ENCODE measurements at regions not wholly inside any gene's neighbourhood (a gene's known extent, or its start where the extent isn't known, plus 50 kb on each side); places are given as distances from the start of the nearest gene placed in this dataset.
A peak's percentile ranks its signal among the peaks of the same experiment; 100 is the strongest.
"Not testable (repeated sequence)": the region's sequence is repeated elsewhere in the genome, so short reads cannot be mapped to it uniquely, and the experiment has no call there.

- peak overlapping the region; percentile 25 to 82 (median 60); a peak in 18 of 22 replicates for H3K4me2 ChIP-seq
- peaks cover 15 to 23% (median 19%) of the 10 kb centered on the region in 10 experiments for H3K4me1 ChIP-seq
Observed at GRCh38 chr13:30829833-30830637, 76.0 kb upstream of the MEDAG start.

GRCh38 chr13:30830638-30830965, 75.5 kb upstream of the MEDAG start:
- Histone ChIP-seq H3K4me1 (peaks cover 15 to 23% (median 19%) of the 10 kb centered on the region in 10 experiments), H3K36me3 (no peaks in the 10 kb centered on the region), H3K4me3 (no peak overlapping the region), H4K20me1 (no peaks in the 10 kb centered on the region), H3K27ac (no peak overlapping the region), H3K4me2 (no peak overlapping the region), H3K9me3 (replicated peaks in 1 of 11) (peaks cover 0 to 15% (median 7%) of the 10 kb centered on the region in 11 experiments; a peak in 11 of 22 replicates), H3K9ac (no peak overlapping the region), H3K27me3 (peaks cover 0 to 8% (median 0%) of the 10 kb centered on the region in 11 experiments; a peak in 1 of 22 replicates)
- TF ChIP-seq Cebpa-rat (IDR thresholded peaks at IDR 0.05): no peak

More at GRCh38 chr13:30829833-30830637, 76.0 kb upstream of the MEDAG start:
- Histone ChIP-seq H3K9me3 (replicated peaks in 1 of 11) (peaks cover 0 to 15% (median 7%) of the 10 kb centered on the region in 11 experiments; a peak in 11 of 22 replicates), H3K27me3 (peaks cover 0 to 8% (median 0%) of the 10 kb centered on the region in 11 experiments; a peak in 1 of 22 replicates), H4K20me1 (no peaks in the 10 kb centered on the region), H3K4me3 (no peak overlapping the region), H3K36me3 (no peaks in the 10 kb centered on the region), H3K27ac (peak overlapping the region in 1 of 11 experiments; percentile 23; a peak in 1 of 22 replicates), H3K9ac (no peak overlapping the region)
- TF ChIP-seq Cebpa-rat (IDR thresholded peaks at IDR 0.05): no peak

DNA sequence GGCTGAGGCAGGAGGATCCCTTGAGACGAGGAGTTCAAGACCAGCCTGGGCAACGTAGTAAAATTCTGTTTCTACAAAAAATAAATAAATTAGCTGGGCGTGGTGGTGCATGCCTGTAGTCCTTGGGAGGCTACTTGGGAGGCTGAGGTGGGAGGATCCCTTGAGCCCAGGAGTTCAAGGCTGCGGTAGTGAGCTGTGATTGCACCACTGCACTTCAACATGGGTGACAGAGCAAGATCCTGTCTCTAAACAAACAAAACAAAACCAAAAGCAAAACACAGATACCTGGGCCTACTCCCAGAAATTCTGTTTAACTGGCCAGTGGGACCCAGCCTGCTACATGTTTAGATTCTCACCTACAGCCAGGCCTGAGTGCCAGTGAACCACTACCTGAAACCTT, 74.6 kb upstream of the MEDAG start:
- Histone ChIP-seq H3K4me1 (peaks cover 15 to 23% (median 19%) of the 10 kb centered on the region in 10 experiments), H4K20me1 (no peaks in the 10 kb centered on the region), H3K9ac (no peak overlapping the region), H3K4me3 (no peak overlapping the region), H3K27ac (no peak overlapping the region), H3K27me3 (peaks cover 0 to 8% (median 0%) of the 10 kb centered on the region in 11 experiments; a peak in 1 of 22 replicates), H3K9me3 (replicated peaks in 1 of 11) (peaks cover 0 to 12% (median 7%) of the 10 kb centered on the region in 11 experiments; a peak in 11 of 22 replicates), H3K36me3 (no peaks in the 10 kb centered on the region), H3K4me2 (no peak overlapping the region)
- no peak for TF ChIP-seq Cebpa-rat (IDR thresholded peaks at IDR 0.05)

GRCh38 chr13:30832377-30832776, 73.7 kb upstream of the MEDAG start:
- Histone ChIP-seq H3K4me1 (peaks cover 15 to 23% (median 19%) of the 10 kb centered on the region in 10 experiments), H3K9me3 (replicated peaks in 1 of 11) (peaks cover 0 to 7% (median 0%) of the 10 kb centered on the region in 11 experiments; a peak in 4 of 22 replicates), H3K27ac (no peak overlapping the region), H3K4me2 (no peak overlapping the region), H3K9ac (no peak overlapping the region), H3K36me3 (no peaks in the 10 kb centered on the region), H4K20me1 (no peaks in the 10 kb centered on the region), H3K4me3 (no peak overlapping the region), H3K27me3 (peaks cover 0 to 8% (median 0%) of the 10 kb centered on the region in 11 experiments; a peak in 1 of 22 replicates)
- no peak for TF ChIP-seq Cebpa-rat (IDR thresholded peaks at IDR 0.05)

- Histone ChIP-seq H4K20me1 (no peaks in the 10 kb centered on the region), H3K9ac (no peak overlapping the region), H3K27me3 (peaks cover 0 to 12% (median 0%) of the 10 kb centered on the region in 11 experiments; a peak in 1 of 22 replicates), H3K4me3 (no peak overlapping the region), H3K9me3 (replicated peaks in 1 of 11) (peaks cover 0 to 2% (median 0%) of the 10 kb centered on the region in 11 experiments; a peak in 1 of 22 replicates), H3K4me2 (no peak overlapping the region), H3K36me3 (no peaks in the 10 kb centered on the region), H3K4me1 (peaks cover 15 to 22% (median 19%) of the 10 kb centered on the region in 10 experiments), H3K27ac (no peak overlapping the region)
- TF ChIP-seq Cebpa-rat (IDR thresholded peaks at IDR 0.05): no peak
Observed at GRCh38 chr13:30832845-30833332, 73.2 kb upstream of the MEDAG start.

- no peaks in the 10 kb centered on the region for H3K4me1 ChIP-seq
- H3K27ac ChIP-seq: no peak overlapping the region
- no peaks in the 10 kb centered on the region for H3K9me3 ChIP-seq (replicated peaks in 1 of 11)
- H3K9ac ChIP-seq: no peak overlapping the region
- peaks cover 0 to 5% (median 0%) of the 10 kb centered on the region in 11 experiments; a peak in 1 of 22 replicates for H3K27me3 ChIP-seq
- H3K4me3 ChIP-seq: no peak overlapping the region
- H3K4me2 ChIP-seq: no peak overlapping the region
- no peaks in the 10 kb centered on the region for H3K36me3 ChIP-seq
- no peaks in the 10 kb centered on the region for H4K20me1 ChIP-seq
- TF ChIP-seq Cebpa-rat (IDR thresholded peaks at IDR 0.05): no peak
Observed at GRCh38 chr13:30835442-30835841, 70.6 kb upstream of the MEDAG start.

GRCh38 chr13:30837227-30838159, 68.6 kb upstream of the MEDAG start:
- Histone ChIP-seq H3K27me3 (peaks cover 0 to 12% (median 0%) of the 10 kb centered on the region in 11 experiments; a peak in 2 of 22 replicates), H3K4me3 (no peak overlapping the region), H3K36me3 (no peaks in the 10 kb centered on the region), H4K20me1 (no peaks in the 10 kb centered on the region), H3K9me3 (replicated peaks in 1 of 11) (peaks cover 0 to 16% (median 3%) of the 10 kb centered on the region in 11 experiments; a peak in 6 of 22 replicates), H3K27ac (no peak overlapping the region), H3K4me1 (no peaks in the 10 kb centered on the region), H3K9ac (no peak overlapping the region), H3K4me2 (no peak overlapping the region)
- TF ChIP-seq Cebpa-rat (IDR thresholded peaks at IDR 0.05): no peak

GRCh38 chr13:30839636-30840035, 66.4 kb upstream of the MEDAG start:
- H4K20me1 ChIP-seq, H3K4me3 ChIP-seq, H3K9ac ChIP-seq, H3K27ac ChIP-seq, H3K36me3 ChIP-seq, H3K4me2 ChIP-seq: not testable (repeated sequence)
- Histone ChIP-seq H3K9me3 (replicated peaks in 1 of 11) (peaks cover 0 to 17% (median 3%) of the 10 kb centered on the region in 11 experiments; a peak in 6 of 22 replicates), H3K27me3 (peaks cover 0 to 23% (median 0%) of the 10 kb centered on the region in 11 experiments; a peak in 3 of 22 replicates), H3K4me1 (peaks cover 5 to 16% (median 7%) of the 10 kb centered on the region in 10 experiments)
